HL-60 (cell line): ENCODE measurements at regions not wholly inside any gene's neighbourhood (a gene's known extent, or its start where the extent isn't known, plus 50 kb on each side); places are given as distances from the start of the nearest gene placed in this dataset.

Experiments
- DNase-seq, 2 experiments: peaks; one replicate each; pipeline ENCODE4 v3.0.0-alpha.2; 2010 to 2020; ENCODE audit warnings: low read depth in 1 of 2, low spot score in 1 of 2
- H3K27ac ChIP-seq: fragments of 250-450 bp; sonication (Bioruptor Pico); replicated peaks from 2 replicates; pipeline ENCODE4 v1.5.1; 2020; ENCODE audit warnings: mild to moderate bottlenecking, moderate library complexity
- H3K27me3 ChIP-seq: fragments of 250-450 bp; sonication (Bioruptor Pico); 2 replicates; pipeline ENCODE4 v1.5.1; 2021; ENCODE audit warnings: mild to moderate bottlenecking, moderate library complexity; ENCODE audit not compliant: insufficient read depth, poor library complexity, severe bottlenecking
- H3K4me3 ChIP-seq: replicated peaks from 2 replicates; pipeline ENCODE4 v1.5.1; 2011; ENCODE audit warnings: mild to moderate bottlenecking, control low read depth, low read length; ENCODE audit not compliant: insufficient read depth
- GABPA ChIP-seq: IDR thresholded peaks from 2 replicates; pipeline ENCODE4 v1.6.1; 2012; ENCODE audit warnings: low read depth
- POLR2AphosphoS5 ChIP-seq: IDR thresholded peaks from 2 replicates; pipeline ENCODE4 v1.6.1; 2012; ENCODE audit warnings: low read depth
- REST ChIP-seq: IDR thresholded peaks from 2 replicates; pipeline ENCODE4 v1.6.1; 2012; ENCODE audit warnings: low read depth; ENCODE audit not compliant: insufficient replicate concordance
- SPI1 ChIP-seq: IDR thresholded peaks from 2 replicates; pipeline ENCODE4 v1.6.1; 2012; ENCODE audit warnings: low read depth, mild to moderate bottlenecking, borderline replicate concordance
- TF ChIP-seq, protein P1 (sequence below): IDR thresholded peaks from one replicate; pipeline ENCODE4 v1.5.1; 2011; ENCODE audit warnings: low read length, control low read depth, inconsistent platforms; ENCODE audit not compliant: insufficient read depth

- DNase-seq, result no peak
- TF ChIP-seq POLR2AphosphoS5 (no peak), SPI1 (no peak), REST (no peak), GABPA (no peak)
- TF ChIP-seq, protein P1, sequence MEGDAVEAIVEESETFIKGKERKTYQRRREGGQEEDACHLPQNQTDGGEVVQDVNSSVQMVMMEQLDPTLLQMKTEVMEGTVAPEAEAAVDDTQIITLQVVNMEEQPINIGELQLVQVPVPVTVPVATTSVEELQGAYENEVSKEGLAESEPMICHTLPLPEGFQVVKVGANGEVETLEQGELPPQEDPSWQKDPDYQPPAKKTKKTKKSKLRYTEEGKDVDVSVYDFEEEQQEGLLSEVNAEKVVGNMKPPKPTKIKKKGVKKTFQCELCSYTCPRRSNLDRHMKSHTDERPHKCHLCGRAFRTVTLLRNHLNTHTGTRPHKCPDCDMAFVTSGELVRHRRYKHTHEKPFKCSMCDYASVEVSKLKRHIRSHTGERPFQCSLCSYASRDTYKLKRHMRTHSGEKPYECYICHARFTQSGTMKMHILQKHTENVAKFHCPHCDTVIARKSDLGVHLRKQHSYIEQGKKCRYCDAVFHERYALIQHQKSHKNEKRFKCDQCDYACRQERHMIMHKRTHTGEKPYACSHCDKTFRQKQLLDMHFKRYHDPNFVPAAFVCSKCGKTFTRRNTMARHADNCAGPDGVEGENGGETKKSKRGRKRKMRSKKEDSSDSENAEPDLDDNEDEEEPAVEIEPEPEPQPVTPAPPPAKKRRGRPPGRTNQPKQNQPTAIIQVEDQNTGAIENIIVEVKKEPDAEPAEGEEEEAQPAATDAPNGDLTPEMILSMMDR, result no peak
- Histone ChIP-seq H3K27me3 (peaks cover 7% of the 10 kb centered on the region), H3K27ac (no peak overlapping the region), H3K4me3 (no peak overlapping the region)
These were observed 119.5 kb downstream of the RPL22L1 start for GRCh38 chr3:170750478-170750830.

DNA sequence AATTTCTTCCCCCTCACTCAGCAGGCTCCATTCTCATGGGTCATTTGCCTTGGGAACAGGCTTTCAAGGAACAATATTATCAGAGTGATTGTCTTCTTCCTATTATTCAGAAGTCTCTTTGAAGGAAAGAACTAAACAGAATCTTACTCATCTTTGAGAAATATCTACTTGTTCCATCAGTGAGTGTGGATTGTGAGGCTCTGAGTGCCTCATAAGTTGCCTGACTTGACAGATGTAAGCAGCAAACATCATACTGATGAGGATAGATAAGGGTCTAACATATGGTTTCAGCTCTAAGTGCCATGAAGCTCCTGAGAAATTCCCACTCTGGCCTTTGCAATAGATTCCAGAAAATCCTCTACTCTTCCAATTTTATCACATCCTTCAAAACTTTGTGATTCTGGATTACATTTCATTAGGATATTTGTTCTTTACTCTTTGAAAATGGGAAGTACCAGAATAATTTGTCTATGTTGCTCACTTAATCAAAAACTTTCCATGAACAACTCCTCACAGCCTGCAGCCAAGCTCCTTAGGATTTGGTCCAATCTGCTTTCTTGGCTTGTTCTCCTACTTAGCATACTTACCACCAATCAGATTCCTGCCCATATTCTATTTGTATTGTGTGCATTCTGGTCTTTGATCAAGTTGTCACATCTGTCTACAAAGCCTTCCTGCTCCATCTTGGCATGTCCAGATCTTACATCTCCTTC lies 120.1 kb downstream of the RPL22L1 start:
- no peak for DNase-seq
- Histone ChIP-seq H3K27ac (no peak overlapping the region), H3K4me3 (no peak overlapping the region), H3K27me3 (peaks cover 5% of the 10 kb centered on the region)
- TF ChIP-seq, protein P1, result no peak
- TF ChIP-seq POLR2AphosphoS5 (no peak), SPI1 (no peak), GABPA (no peak), REST (no peak)

DNA sequence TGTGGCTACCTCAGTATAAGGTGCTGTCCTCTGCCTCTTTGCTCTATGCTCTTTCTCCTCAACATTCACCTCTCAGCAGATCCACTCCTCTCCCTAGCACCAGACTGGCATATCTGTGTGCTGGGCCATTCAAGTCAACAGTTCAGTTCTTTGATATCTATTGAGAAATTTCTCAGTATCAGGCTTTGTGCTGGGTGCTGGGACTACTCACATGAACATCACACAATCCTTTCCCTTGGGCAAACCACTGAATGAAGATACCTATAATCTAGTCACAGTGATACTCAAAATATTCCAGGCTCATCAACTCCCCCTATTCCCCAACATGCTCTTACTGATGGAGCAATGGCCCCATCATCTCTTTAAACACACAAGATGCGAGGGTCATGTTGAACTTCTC lies 120.8 kb downstream of the RPL22L1 start:
- no peak overlapping the region for H3K27ac ChIP-seq
- no peak for DNase-seq
- no peak overlapping the region for H3K4me3 ChIP-seq
- TF ChIP-seq, protein P1, result no peak
- TF ChIP-seq REST (no peak), SPI1 (no peak), GABPA (no peak), POLR2AphosphoS5 (no peak)
- peaks cover 2% of the 10 kb centered on the region for H3K27me3 ChIP-seq
